ENCODE measurements at regions not wholly inside any gene's neighbourhood (a gene's known extent, or its start where the extent isn't known, plus 50 kb on each side); places are given as distances from the start of the nearest gene placed in this dataset.

DNA sequence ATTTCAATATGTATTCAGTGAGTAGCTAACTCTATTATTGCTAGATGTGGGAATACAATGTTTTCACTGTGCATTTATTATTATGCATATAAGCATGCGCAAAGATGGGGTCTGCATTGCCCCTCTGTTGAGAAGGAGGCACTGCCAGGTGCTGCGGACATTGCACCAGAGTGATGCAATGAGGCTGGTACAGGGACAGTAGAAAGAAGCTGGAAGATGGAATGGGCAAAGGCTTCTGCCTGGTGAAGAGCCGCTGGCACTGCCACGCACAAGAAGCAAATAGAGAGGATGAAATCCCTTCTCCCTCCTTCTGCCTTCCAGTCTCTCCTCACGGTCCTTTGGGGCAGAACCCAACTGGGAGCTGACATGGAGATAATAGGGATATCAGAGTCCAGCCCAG is 154.5 kb upstream of the TNFAIP3 start:
- peaks cover 23% of the 10 kb centered on the region for H3K4me1 ChIP-seq (ENCODE audit: control insufficient read depth, insufficient read depth, low read length)
- peaks cover 2% of the 10 kb centered on the region; the same call in 1 of the 2 replicates for H3K79me2 ChIP-seq (ENCODE audit: control insufficient read depth, insufficient read depth, low read length)
- peaks cover 2% of the 10 kb centered on the region; the same call in 2 of the 3 replicates for H3K9me3 ChIP-seq (replicated peaks; ENCODE audit: control insufficient read depth, insufficient read depth, low read length)
- SMC1A ChIA-PET (ENCODE audit: uncharacterized antibody, unreplicated experiment) = interaction anchor here (0.7 to 6.6 kb wide), 16 partner anchors 10 to 232 kb away, joined by 3 to 117 read pairs (median 5); partner anchors contain the start of gene TNFAIP3
- CTCF ChIA-PET = interaction anchor here (0.8 to 1.8 kb wide), 9 partner anchors 15 to 233 kb away, joined by 3 to 11 read pairs (median 4); partner anchors contain the start of gene TNFAIP3
- POLR2A ChIA-PET = interaction anchor here (0.6 to 1.0 kb wide), 3 partner anchors 10 to 39 kb away, joined by 3 to 4 read pairs (median 3); no protein-coding TSS in a partner anchor
- FAIRE-seq (no peak), DNase-seq (ENCODE audit: low read depth, low spot score) (no peak), ATAC-seq (no peak)
- no peaks in the 10 kb centered on the region for H4K20me1 ChIP-seq (ENCODE audit: control insufficient read depth, insufficient read depth)
- no peak overlapping the region for H3K27ac ChIP-seq (ENCODE audit: control insufficient read depth, insufficient read depth)
- intact Hi-C loops (cut with micrococcal nuclease; ENCODE audit: unreplicated experiment) = no loop called here
- H3K36me3 ChIP-seq (ENCODE audit: control insufficient read depth in 2 of 2, insufficient read depth in 2 of 2, low read length in 1 of 2) = no peaks in the 10 kb centered on the region
- in situ Hi-C loops (cut with MboI) = no loop called here
- H3K4me2 ChIP-seq (ENCODE audit: control insufficient read depth, insufficient read depth) = no peak overlapping the region
- BruUV-seq (replicated peaks) = no TSS peak
- H3K4me3 ChIP-seq = no peak overlapping the region
- TF ChIP-seq, protein P1, sequence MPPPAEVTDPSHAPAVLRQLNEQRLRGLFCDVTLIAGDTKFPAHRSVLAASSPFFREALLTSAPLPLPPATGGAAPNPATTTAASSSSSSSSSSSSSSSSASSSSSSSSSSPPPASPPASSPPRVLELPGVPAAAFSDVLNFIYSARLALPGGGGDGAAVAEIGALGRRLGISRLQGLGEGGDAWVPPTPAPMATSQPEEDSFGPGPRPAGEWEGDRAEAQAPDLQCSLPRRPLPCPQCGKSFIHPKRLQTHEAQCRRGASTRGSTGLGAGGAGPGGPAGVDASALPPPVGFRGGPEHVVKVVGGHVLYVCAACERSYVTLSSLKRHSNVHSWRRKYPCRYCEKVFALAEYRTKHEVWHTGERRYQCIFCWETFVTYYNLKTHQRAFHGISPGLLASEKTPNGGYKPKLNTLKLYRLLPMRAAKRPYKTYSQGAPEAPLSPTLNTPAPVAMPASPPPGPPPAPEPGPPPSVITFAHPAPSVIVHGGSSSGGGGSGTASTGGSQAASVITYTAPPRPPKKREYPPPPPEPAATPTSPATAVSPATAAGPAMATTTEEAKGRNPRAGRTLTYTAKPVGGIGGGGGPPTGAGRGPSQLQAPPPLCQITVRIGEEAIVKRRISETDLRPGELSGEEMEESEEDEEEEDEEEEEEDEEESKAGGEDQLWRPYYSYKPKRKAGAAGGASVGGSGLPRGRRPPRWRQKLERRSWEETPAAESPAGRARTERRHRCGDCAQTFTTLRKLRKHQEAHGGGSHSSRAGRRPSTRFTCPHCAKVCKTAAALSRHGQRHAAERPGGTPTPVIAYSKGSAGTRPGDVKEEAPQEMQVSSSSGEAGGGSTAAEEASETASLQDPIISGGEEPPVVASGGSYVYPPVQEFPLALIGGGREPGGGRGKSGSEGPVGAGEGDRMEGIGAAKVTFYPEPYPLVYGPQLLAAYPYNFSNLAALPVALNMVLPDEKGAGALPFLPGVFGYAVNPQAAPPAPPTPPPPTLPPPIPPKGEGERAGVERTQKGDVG (CRISPR knock-in tag; IDR thresholded peaks at IDR 0.05) = no peak
- TF ChIP-seq, protein P2, sequence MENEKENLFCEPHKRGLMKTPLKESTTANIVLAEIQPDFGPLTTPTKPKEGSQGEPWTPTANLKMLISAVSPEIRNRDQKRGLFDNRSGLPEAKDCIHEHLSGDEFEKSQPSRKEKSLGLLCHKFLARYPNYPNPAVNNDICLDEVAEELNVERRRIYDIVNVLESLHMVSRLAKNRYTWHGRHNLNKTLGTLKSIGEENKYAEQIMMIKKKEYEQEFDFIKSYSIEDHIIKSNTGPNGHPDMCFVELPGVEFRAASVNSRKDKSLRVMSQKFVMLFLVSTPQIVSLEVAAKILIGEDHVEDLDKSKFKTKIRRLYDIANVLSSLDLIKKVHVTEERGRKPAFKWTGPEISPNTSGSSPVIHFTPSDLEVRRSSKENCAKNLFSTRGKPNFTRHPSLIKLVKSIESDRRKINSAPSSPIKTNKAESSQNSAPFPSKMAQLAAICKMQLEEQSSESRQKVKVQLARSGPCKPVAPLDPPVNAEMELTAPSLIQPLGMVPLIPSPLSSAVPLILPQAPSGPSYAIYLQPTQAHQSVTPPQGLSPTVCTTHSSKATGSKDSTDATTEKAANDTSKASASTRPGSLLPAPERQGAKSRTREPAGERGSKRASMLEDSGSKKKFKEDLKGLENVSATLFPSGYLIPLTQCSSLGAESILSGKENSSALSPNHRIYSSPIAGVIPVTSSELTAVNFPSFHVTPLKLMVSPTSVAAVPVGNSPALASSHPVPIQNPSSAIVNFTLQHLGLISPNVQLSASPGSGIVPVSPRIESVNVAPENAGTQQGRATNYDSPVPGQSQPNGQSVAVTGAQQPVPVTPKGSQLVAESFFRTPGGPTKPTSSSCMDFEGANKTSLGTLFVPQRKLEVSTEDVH (IDR thresholded peaks at IDR 0.05; ENCODE audit: low read depth, partially characterized antibody) = no peak
- no peak for TF ChIP-seq SMAD1 (IDR thresholded peaks at IDR 0.05; ENCODE audit: low read depth, partially characterized antibody)
- no peak for TF ChIP-seq SMC3 (IDR thresholded peaks at IDR 0.05; ENCODE audit: borderline replicate concordance, low read length)
- TF ChIP-seq CBX5 (IDR thresholded peaks at IDR 0.05; ENCODE audit: low read depth) = no peak
- TF ChIP-seq RFX5 (IDR thresholded peaks at IDR 0.05; ENCODE audit: low read depth, low read length) = no peak
- no peak for TF ChIP-seq ZNF274 (IDR thresholded peaks at IDR 0.05; ENCODE audit: insufficient read depth, insufficient read length)
- TF ChIP-seq, protein P3, sequence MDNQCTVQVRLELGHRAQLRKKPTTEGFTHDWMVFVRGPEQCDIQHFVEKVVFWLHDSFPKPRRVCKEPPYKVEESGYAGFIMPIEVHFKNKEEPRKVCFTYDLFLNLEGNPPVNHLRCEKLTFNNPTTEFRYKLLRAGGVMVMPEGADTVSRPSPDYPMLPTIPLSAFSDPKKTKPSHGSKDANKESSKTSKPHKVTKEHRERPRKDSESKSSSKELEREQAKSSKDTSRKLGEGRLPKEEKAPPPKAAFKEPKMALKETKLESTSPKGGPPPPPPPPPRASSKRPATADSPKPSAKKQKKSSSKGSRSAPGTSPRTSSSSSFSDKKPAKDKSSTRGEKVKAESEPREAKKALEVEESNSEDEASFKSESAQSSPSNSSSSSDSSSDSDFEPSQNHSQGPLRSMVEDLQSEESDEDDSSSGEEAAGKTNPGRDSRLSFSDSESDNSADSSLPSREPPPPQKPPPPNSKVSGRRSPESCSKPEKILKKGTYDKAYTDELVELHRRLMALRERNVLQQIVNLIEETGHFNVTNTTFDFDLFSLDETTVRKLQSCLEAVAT (IDR thresholded peaks at IDR 0.05) = no peak
- TF ChIP-seq STAT1 (conservative IDR thresholded peaks at IDR 0.05) = no peak
- TF ChIP-seq, protein P4, sequence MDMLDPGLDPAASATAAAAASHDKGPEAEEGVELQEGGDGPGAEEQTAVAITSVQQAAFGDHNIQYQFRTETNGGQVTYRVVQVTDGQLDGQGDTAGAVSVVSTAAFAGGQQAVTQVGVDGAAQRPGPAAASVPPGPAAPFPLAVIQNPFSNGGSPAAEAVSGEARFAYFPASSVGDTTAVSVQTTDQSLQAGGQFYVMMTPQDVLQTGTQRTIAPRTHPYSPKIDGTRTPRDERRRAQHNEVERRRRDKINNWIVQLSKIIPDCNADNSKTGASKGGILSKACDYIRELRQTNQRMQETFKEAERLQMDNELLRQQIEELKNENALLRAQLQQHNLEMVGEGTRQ (IDR thresholded peaks at IDR 0.05; ENCODE audit: borderline replicate concordance, low read depth, low read length) = no peak
- no peak overlapping the region for H2AFZ ChIP-seq (ENCODE audit: control insufficient read depth, low read depth, low read length)
- WGBS (ENCODE audit: insufficient coverage, insufficient replicate concordance, low lambda C conversion rate, missing lambda C conversion rate) = 100% methylated on average over 5 of the region's 5 CpGs
- H3K9ac ChIP-seq (ENCODE audit: control insufficient read depth, insufficient read depth, low read length) = no peak overlapping the region
- RAD21 ChIA-PET (ENCODE audit: unreplicated experiment) = interaction anchor here (0.8 to 1.5 kb wide), 8 partner anchors 10 to 295 kb away, joined by 3 to 8 read pairs (median 4); partner anchors contain the start of gene TNFAIP3
- H3K27me3 ChIP-seq (replicated peaks in 1 of 2; ENCODE audit: control insufficient read depth in 2 of 2, insufficient read depth in 2 of 2, low read length in 1 of 2) = no peaks in the 10 kb centered on the region
